OCI-LY1 (cell line): ENCODE measurements at regions not wholly inside any gene's neighbourhood (a gene's known extent, or its start where the extent isn't known, plus 50 kb on each side); places are given as distances from the start of the nearest gene placed in this dataset.

ENCODE experiments used
- H2AFZ ChIP-seq: fragments of 200-600 bp; sonication (generic), shearing (Covaris generic); 2 replicates; pipeline ENCODE4 v1.6.0; 2014; ENCODE audit warnings: antibody characterized with exemption, mild to moderate bottlenecking, low read length
- H3F3A ChIP-seq: fragments of 200-600 bp; sonication (generic), shearing (Covaris generic); 2 replicates; pipeline ENCODE4 v1.6.0; 2014; ENCODE audit warnings: mild to moderate bottlenecking, antibody characterized with exemption, low read length, moderate library complexity; ENCODE audit not compliant: insufficient read depth
- H3K27ac ChIP-seq: fragments of 200-600 bp; sonication (generic); 2 replicates; pipeline ENCODE4 v1.5.1; 2014; ENCODE audit warnings: low read length, mixed run types, mild to moderate bottlenecking, low read depth; ENCODE audit not compliant: poor library complexity, severe bottlenecking
- H3K27me3 ChIP-seq: fragments of 200-600 bp; sonication (generic); 2 replicates; pipeline ENCODE4 v1.6.0; 2014; ENCODE audit warnings: antibody characterized with exemption, mild to moderate bottlenecking, low read length, moderate library complexity; ENCODE audit not compliant: insufficient read depth
- H3K36me3 ChIP-seq: fragments of 200-600 bp; sonication (generic); 2 replicates; pipeline ENCODE4 v1.6.1; 2014; ENCODE audit warnings: mild to moderate bottlenecking, antibody characterized with exemption, low read length, moderate library complexity, mixed read lengths; ENCODE audit not compliant: insufficient read depth
- H3K4me1 ChIP-seq: fragments of 200-600 bp; sonication (generic); 2 replicates; pipeline ENCODE4 v1.5.1; 2014; ENCODE audit warnings: mild to moderate bottlenecking, low read length, moderate library complexity; ENCODE audit not compliant: insufficient read depth, severe bottlenecking
- H3K4me2 ChIP-seq: fragments of 200-600 bp; sonication (generic), shearing (Covaris generic); 2 replicates; pipeline ENCODE4 v1.6.1; 2014; ENCODE audit warnings: low read length
- H3K4me3 ChIP-seq: fragments of 200-600 bp; sonication (generic); 2 replicates; pipeline ENCODE4 v1.5.1; 2014; ENCODE audit warnings: low read length, low read depth, mild to moderate bottlenecking, mixed read lengths; ENCODE audit not compliant: poor library complexity, severe bottlenecking
- H3K79me2 ChIP-seq: fragments of 200-600 bp; shearing (Covaris generic); 2 replicates; pipeline ENCODE4 v1.6.1; 2016; ENCODE audit warnings: mixed run types, low read length, mixed read lengths; ENCODE audit not compliant: insufficient read depth
- H3K9ac ChIP-seq: fragments of 200-600 bp; sonication (generic), shearing (Covaris generic); 2 replicates; pipeline ENCODE4 v1.6.1; 2014; ENCODE audit warnings: mild to moderate bottlenecking, low read length, mixed read lengths
- H3K9me2 ChIP-seq: fragments of 200-600 bp; sonication (generic), shearing (Covaris generic); 2 replicates; pipeline ENCODE4 v1.6.1; 2014; ENCODE audit warnings: low read depth, mild to moderate bottlenecking, low read length, mixed read lengths
- H3K9me3 ChIP-seq: fragments of 200-600 bp; shearing (Covaris generic); 2 replicates; pipeline ENCODE4 v1.6.1; 2014; ENCODE audit warnings: low read length, mixed read lengths
- H4K20me1 ChIP-seq: fragments of 200-600 bp; sonication (generic), shearing (Covaris generic); 2 replicates; pipeline ENCODE4 v1.6.0; 2016; ENCODE audit warnings: mild to moderate bottlenecking, low read length; ENCODE audit not compliant: insufficient read depth
- CTCF ChIP-seq: fragments of 200-600 bp; sonication (generic), shearing (Covaris generic); IDR thresholded peaks from 2 replicates; pipeline ENCODE4 v1.5.1; 2017; ENCODE audit warnings: mild to moderate bottlenecking, antibody characterized with exemption, low read length, moderate library complexity, mixed read lengths
- EZH2 ChIP-seq: fragments of 200-600 bp; sonication (generic), shearing (Covaris generic); IDR thresholded peaks from 2 replicates; pipeline ENCODE4 v1.8.0; 2017; ENCODE audit warnings: borderline replicate concordance, mixed run types, mild to moderate bottlenecking, antibody characterized with exemption, low read length, moderate library complexity, mixed read lengths

- Histone ChIP-seq H3K4me3 (no peak overlapping the region), H3K27ac (no peak overlapping the region), H3F3A (no peaks in the 10 kb centered on the region), H3K9ac (no peak overlapping the region), H3K9me3 (no peaks in the 10 kb centered on the region), H3K4me1 (no peaks in the 10 kb centered on the region), H3K4me2 (no peak overlapping the region), H3K9me2 (no peaks in the 10 kb centered on the region), H3K79me2 (no peaks in the 10 kb centered on the region), H3K27me3 (no peaks in the 10 kb centered on the region), H3K36me3 (no peaks in the 10 kb centered on the region), H4K20me1 (no peaks in the 10 kb centered on the region), H2AFZ (no peak overlapping the region)
- TF ChIP-seq EZH2 (no peak), CTCF (no peak)
Measured at GRCh38 chr3:27533718-27534573, 49.8 kb upstream of the SLC4A7 start.
